Kidney (tissue), 13 donors: ENCODE measurements at regions not wholly inside any gene's neighbourhood (a gene's known extent, or its start where the extent isn't known, plus 50 kb on each side); places are given as distances from the start of the nearest gene placed in this dataset.
"Not testable (repeated sequence)": the region's sequence is repeated elsewhere in the genome, so short reads cannot be mapped to it uniquely, and the experiment has no call there.

Source experiments
- DNase-seq, 5 donors: peaks; one replicate each; pipeline ENCODE4 v3.0.0-alpha.2; 2013 to 2020
- FAIRE-seq: peaks from 2 replicates; lab custom pipeline; 2012; peaks lifted over from hg19 to GRCh38; lab: Jason Lieb, UNC
- H3K27ac ChIP-seq, 2 donors: one replicate each; pipeline ENCODE4 v1.7.0; 2013; ENCODE audit warnings: low read depth in 2 of 2, low read length in 2 of 2, inconsistent platforms in 1 of 2
- H3K27me3 ChIP-seq: one replicate; pipeline ENCODE4 v1.7.1; 2013; ENCODE audit warnings: low read length, inconsistent platforms; ENCODE audit not compliant: control insufficient read depth, insufficient read depth
- H3K36me3 ChIP-seq, 3 donors: one replicate each; pipeline versions ENCODE4 v1.7.0 to v1.7.1; 2013; ENCODE audit warnings: low read length in 3 of 3, control low read depth in 1 of 3, inconsistent platforms in 1 of 3; ENCODE audit not compliant: insufficient read depth in 3 of 3, control insufficient read depth in 2 of 3
- H3K4me1 ChIP-seq, 3 donors: one replicate each; pipeline versions ENCODE4 v1.7.0 to v1.7.1; 2013; ENCODE audit warnings: low read length in 3 of 3, inconsistent platforms in 1 of 3, low read depth in 1 of 3; ENCODE audit not compliant: control insufficient read depth in 2 of 3, insufficient read depth in 2 of 3
- H3K4me3 ChIP-seq, 3 donors: one replicate each; pipeline versions ENCODE4 v1.7.0 to v1.8.1; 2013; ENCODE audit warnings: low read length in 3 of 3, control low read depth in 1 of 3, inconsistent platforms in 1 of 3
- H3K9ac ChIP-seq, 3 donors: one replicate each; pipeline versions ENCODE4 v1.7.0 to v1.7.1; 2013; ENCODE audit warnings: low read length in 3 of 3, control low read depth in 1 of 3, inconsistent platforms in 1 of 3
- H3K9me3 ChIP-seq, 3 donors: one replicate each; pipeline versions ENCODE4 v1.7.0 to v1.7.1; 2013; ENCODE audit warnings: low read length in 3 of 3, control low read depth in 1 of 3, inconsistent platforms in 1 of 3; ENCODE audit not compliant: control insufficient read depth in 2 of 3, insufficient read depth in 1 of 3
- intact Hi-C: fragments of 100-400 bp; cut with DNase I; formaldehyde crosslinking; loops from one replicate; pipeline ENCODE4 v1.11.1; 2022
- TF ChIP-seq, protein P1 (sequence below): IDR thresholded peaks from 3 replicates; pipeline ENCODE4 v1.5.1; 2012; ENCODE audit warnings: mild to moderate bottlenecking, moderate library complexity, borderline replicate concordance; ENCODE audit not compliant: insufficient read depth; ENCODE audit errors: extremely low read depth
- donor health status: control.
- donor health status: control.
- donor health status: control.
- donor health status: control.
- donor health status: control.
- donor health status: DM: yes; HTN: yes; CAD: no.
- donor health status: Normal renal cell carcinoma (clear cell type).

DNA sequence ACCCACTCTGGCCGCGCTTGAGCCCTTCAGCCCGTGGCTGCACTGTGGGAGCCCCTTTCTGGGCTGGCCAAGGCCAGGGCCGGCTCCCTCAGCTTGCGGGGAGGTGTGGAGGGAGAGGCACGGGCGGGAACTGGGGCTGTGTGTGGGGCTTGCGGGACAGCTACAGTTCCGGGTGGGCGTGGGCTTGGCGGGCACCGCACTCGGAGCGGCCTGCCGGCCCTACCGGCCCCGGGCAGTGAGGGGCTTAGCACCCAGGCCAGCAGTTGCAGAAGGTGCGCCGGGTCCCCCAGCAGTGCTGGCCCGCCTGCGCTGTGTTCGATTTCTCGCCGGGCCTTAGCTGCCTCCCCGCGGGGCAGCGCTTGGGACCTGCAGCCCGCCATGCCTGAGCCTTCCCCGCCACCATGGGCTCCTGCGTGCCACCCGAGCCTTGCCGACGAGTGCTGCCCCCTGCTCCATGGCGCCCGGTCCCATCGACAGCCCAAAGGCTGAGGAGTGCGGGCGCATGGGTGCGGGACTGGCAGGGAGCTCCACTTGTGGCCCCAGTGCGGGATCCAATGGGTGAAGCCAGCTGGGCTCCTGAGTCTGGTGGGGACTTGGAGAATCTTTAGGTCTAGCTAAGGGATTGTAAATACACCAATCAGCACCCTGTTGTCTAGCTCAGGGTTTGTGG is 173.7 kb upstream of the FIGN start:
- intact Hi-C loops, result no loop called here
- H3K9me3 ChIP-seq, result no peaks in the 10 kb centered on the region
- no peak overlapping the region for H3K27ac ChIP-seq
- H3K4me3 ChIP-seq, result no peak overlapping the region
- H3K4me1 ChIP-seq, result no peaks in the 10 kb centered on the region
- TF ChIP-seq, protein P1, sequence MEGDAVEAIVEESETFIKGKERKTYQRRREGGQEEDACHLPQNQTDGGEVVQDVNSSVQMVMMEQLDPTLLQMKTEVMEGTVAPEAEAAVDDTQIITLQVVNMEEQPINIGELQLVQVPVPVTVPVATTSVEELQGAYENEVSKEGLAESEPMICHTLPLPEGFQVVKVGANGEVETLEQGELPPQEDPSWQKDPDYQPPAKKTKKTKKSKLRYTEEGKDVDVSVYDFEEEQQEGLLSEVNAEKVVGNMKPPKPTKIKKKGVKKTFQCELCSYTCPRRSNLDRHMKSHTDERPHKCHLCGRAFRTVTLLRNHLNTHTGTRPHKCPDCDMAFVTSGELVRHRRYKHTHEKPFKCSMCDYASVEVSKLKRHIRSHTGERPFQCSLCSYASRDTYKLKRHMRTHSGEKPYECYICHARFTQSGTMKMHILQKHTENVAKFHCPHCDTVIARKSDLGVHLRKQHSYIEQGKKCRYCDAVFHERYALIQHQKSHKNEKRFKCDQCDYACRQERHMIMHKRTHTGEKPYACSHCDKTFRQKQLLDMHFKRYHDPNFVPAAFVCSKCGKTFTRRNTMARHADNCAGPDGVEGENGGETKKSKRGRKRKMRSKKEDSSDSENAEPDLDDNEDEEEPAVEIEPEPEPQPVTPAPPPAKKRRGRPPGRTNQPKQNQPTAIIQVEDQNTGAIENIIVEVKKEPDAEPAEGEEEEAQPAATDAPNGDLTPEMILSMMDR, result no peak
- no peak for FAIRE-seq
- H3K9ac ChIP-seq, result no peak overlapping the region
- H3K27me3 ChIP-seq, result no peaks in the 10 kb centered on the region
- peak in 1 of 5 donors; percentile 65 for DNase-seq
- no peaks in the 10 kb centered on the region for H3K36me3 ChIP-seq

DNA sequence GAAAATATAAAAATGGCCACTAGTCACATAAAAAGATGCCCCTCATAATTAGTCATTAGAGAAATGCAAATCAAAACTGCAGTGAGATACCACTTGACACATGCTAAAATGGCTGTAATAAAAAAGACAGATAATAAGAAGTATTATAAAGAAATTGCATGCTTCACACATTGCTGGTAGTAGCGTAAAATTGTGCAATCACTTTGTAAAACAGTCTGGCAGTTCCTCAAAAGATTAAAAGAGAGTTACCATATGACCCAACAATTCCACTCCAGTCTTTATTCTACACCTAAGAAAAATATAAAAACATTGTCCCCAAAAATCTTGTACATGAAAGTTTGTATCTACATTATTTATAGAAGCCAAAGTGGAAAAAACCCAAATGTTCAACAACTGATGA is 170.6 kb upstream of the FIGN start:
- no peak overlapping the region for H3K4me3 ChIP-seq
- H3K4me1 ChIP-seq, result no peaks in the 10 kb centered on the region
- no peak overlapping the region for H3K9ac ChIP-seq
- no peak overlapping the region for H3K27ac ChIP-seq
- no peaks in the 10 kb centered on the region for H3K27me3 ChIP-seq
- no peak for FAIRE-seq
- no peak for DNase-seq
- peaks cover 0 to 2% (median 0%) of the 10 kb centered on the region in 3 donors for H3K9me3 ChIP-seq
- TF ChIP-seq, protein P1, result no peak
- intact Hi-C loops, result no loop called here
- H3K36me3 ChIP-seq, result no peaks in the 10 kb centered on the region

DNA sequence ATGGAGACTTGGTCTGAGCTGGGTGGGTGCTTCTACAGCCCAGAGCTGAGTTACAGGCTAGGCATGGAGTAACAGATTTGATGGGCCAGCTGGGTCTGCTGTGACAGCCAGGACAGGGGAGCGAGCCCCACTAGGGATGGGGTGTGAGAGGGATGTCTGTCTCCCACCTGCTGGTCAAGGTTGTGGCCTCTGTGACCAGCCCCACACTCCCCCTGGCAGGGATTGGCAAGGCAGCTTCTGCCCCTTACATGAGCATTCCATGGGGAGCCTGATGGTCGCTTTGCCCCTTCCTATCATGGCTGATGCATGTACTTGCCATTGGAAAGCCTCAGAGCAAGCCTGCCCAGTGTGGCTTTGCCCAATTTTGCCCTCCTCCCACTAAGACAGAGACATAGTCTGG is 162.0 kb upstream of the FIGN start:
- H3K9me3 ChIP-seq, result peaks cover 0 to 8% (median 2%) of the 10 kb centered on the region in 3 donors
- H3K27me3 ChIP-seq, result no peaks in the 10 kb centered on the region
- no peak overlapping the region for H3K27ac ChIP-seq
- DNase-seq (peak in 1 of 5 donors; percentile 33), FAIRE-seq (no peak)
- H3K4me3 ChIP-seq, result no peak overlapping the region
- H3K9ac ChIP-seq, result no peak overlapping the region
- no peaks in the 10 kb centered on the region for H3K4me1 ChIP-seq
- intact Hi-C loops, result no loop called here
- no peaks in the 10 kb centered on the region for H3K36me3 ChIP-seq
- TF ChIP-seq, protein P1, result no peak

DNA sequence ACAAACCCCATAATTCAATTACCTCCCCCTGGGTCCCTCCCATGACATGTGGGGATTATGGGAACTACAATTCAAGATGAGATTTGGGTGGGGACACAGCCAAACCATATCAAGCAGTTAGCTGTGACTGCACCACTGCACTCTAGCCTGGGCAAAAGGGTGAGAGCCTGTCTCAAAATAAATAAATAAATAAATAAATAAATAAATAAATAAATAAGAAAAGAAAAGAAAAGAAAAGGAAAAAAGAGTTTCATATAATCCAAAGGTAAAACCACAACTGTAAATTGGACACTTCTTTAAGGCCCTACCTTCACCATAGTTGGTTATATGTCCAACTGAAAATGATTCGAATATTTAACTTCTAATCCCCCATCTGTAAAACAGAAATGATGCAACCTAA is 157.6 kb upstream of the FIGN start:
- H3K4me1 ChIP-seq, intact Hi-C loops, FAIRE-seq: not testable (repeated sequence)

More for the DNA sequence above, 157.6 kb upstream of the FIGN start:
- not testable (repeated sequence) for H3K4me3 ChIP-seq, H3K9ac ChIP-seq, H3K27ac ChIP-seq, H3K36me3 ChIP-seq, H3K27me3 ChIP-seq, DNase-seq, H3K9me3 ChIP-seq
